IPS-18a (cell line): ENCODE measurements at regions not wholly inside any gene's neighbourhood (a gene's known extent, or its start where the extent isn't known, plus 50 kb on each side); places are given as distances from the start of the nearest gene placed in this dataset.

Source experiments
- H3K27ac ChIP-seq: one replicate; pipeline ENCODE4 v1.5.1; 2013; ENCODE audit warnings: low read length
- H3K27me3 ChIP-seq: one replicate; pipeline ENCODE4 v1.6.1; 2013; ENCODE audit warnings: mild to moderate bottlenecking, low read length; ENCODE audit not compliant: control insufficient read depth, insufficient read depth
- H3K36me3 ChIP-seq: one replicate; pipeline ENCODE4 v1.6.1; 2013; ENCODE audit warnings: low read depth, low read length; ENCODE audit not compliant: control insufficient read depth
- H3K4me1 ChIP-seq: one replicate; pipeline ENCODE4 v1.6.1; 2013; ENCODE audit warnings: low read depth, low read length; ENCODE audit not compliant: control insufficient read depth
- H3K4me3 ChIP-seq: one replicate; pipeline ENCODE4 v1.5.1; 2013; ENCODE audit warnings: low read length
- H3K9ac ChIP-seq: one replicate; pipeline ENCODE4 v1.6.1; 2013; ENCODE audit warnings: mild to moderate bottlenecking, low read length, moderate library complexity
- H3K9me3 ChIP-seq: one replicate; pipeline ENCODE4 v1.6.1; 2013; ENCODE audit warnings: low read depth, low read length; ENCODE audit not compliant: control insufficient read depth

- no peaks in the 10 kb centered on the region for H3K27me3 ChIP-seq
- no peaks in the 10 kb centered on the region for H3K36me3 ChIP-seq
- H3K9me3 ChIP-seq, result no peaks in the 10 kb centered on the region
- H3K4me3 ChIP-seq, result no peak overlapping the region
- no peak overlapping the region for H3K27ac ChIP-seq
- no peak overlapping the region for H3K9ac ChIP-seq
- H3K4me1 ChIP-seq, result peaks cover 30% of the 10 kb centered on the region
These were observed 60.7 kb upstream of the ZEB2 start for GRCh38 chr2:144580521-144581161.

- H3K27ac ChIP-seq, result no peak overlapping the region
- H3K9me3 ChIP-seq, result no peaks in the 10 kb centered on the region
- H3K4me3 ChIP-seq, result no peak overlapping the region
- H3K4me1 ChIP-seq, result peaks cover 30% of the 10 kb centered on the region
- H3K27me3 ChIP-seq, result no peaks in the 10 kb centered on the region
- H3K36me3 ChIP-seq, result no peaks in the 10 kb centered on the region
- H3K9ac ChIP-seq, result no peak overlapping the region
These were observed 59.6 kb upstream of the ZEB2 start for GRCh38 chr2:144579556-144579955.

- H3K9me3 ChIP-seq, result no peaks in the 10 kb centered on the region
- no peak overlapping the region for H3K9ac ChIP-seq
- H3K27ac ChIP-seq, result no peak overlapping the region
- H3K27me3 ChIP-seq, result no peaks in the 10 kb centered on the region
- no peak overlapping the region for H3K4me3 ChIP-seq
- H3K36me3 ChIP-seq, result no peaks in the 10 kb centered on the region
- H3K4me1 ChIP-seq, result peaks cover 29% of the 10 kb centered on the region
These were observed 58.2 kb upstream of the ZEB2 start for GRCh38 chr2:144578099-144578498.

- Histone ChIP-seq H3K27ac (no peak overlapping the region), H3K9ac (no peak overlapping the region), H3K4me1 (peaks cover 17% of the 10 kb centered on the region), H3K27me3 (peaks cover 10% of the 10 kb centered on the region), H3K4me3 (no peak overlapping the region), H3K36me3 (no peaks in the 10 kb centered on the region), H3K9me3 (no peaks in the 10 kb centered on the region)
These were observed 53.1 kb upstream of the ZEB2 start for GRCh38 chr2:144572977-144573376.

- H3K9ac ChIP-seq, result no peak overlapping the region
- no peaks in the 10 kb centered on the region for H3K36me3 ChIP-seq
- no peaks in the 10 kb centered on the region for H3K9me3 ChIP-seq
- H3K27ac ChIP-seq, result no peak overlapping the region
- peaks cover 10% of the 10 kb centered on the region for H3K27me3 ChIP-seq
- H3K4me1 ChIP-seq, result peaks cover 28% of the 10 kb centered on the region
- no peak overlapping the region for H3K4me3 ChIP-seq
These were observed 51.9 kb upstream of the ZEB2 start for GRCh38 chr2:144571770-144572169.

GRCh38 chr2:144570566-144570965 is 50.6 kb upstream of the ZEB2 start:
- Histone ChIP-seq H3K27ac (no peak overlapping the region), H3K27me3 (peaks cover 14% of the 10 kb centered on the region), H3K4me1 (peaks cover 33% of the 10 kb centered on the region), H3K9me3 (no peaks in the 10 kb centered on the region), H3K9ac (no peak overlapping the region), H3K36me3 (no peaks in the 10 kb centered on the region), H3K4me3 (no peak overlapping the region)
